OCI-LY1 (cell line): ENCODE measurements at regions not wholly inside any gene's neighbourhood (a gene's known extent, or its start where the extent isn't known, plus 50 kb on each side); places are given as distances from the start of the nearest gene placed in this dataset.

Source experiments
- H2AFZ ChIP-seq: fragments of 200-600 bp; sonication (generic), shearing (Covaris generic); 2 replicates; pipeline ENCODE4 v1.6.0; 2014; ENCODE audit warnings: antibody characterized with exemption, mild to moderate bottlenecking, low read length
- H3F3A ChIP-seq: fragments of 200-600 bp; sonication (generic), shearing (Covaris generic); 2 replicates; pipeline ENCODE4 v1.6.0; 2014; ENCODE audit warnings: mild to moderate bottlenecking, antibody characterized with exemption, low read length, moderate library complexity; ENCODE audit not compliant: insufficient read depth
- H3K27ac ChIP-seq: fragments of 200-600 bp; sonication (generic); 2 replicates; pipeline ENCODE4 v1.5.1; 2014; ENCODE audit warnings: low read length, mixed run types, mild to moderate bottlenecking, low read depth; ENCODE audit not compliant: poor library complexity, severe bottlenecking
- H3K27me3 ChIP-seq: fragments of 200-600 bp; sonication (generic); 2 replicates; pipeline ENCODE4 v1.6.0; 2014; ENCODE audit warnings: antibody characterized with exemption, mild to moderate bottlenecking, low read length, moderate library complexity; ENCODE audit not compliant: insufficient read depth
- H3K36me3 ChIP-seq: fragments of 200-600 bp; sonication (generic); 2 replicates; pipeline ENCODE4 v1.6.1; 2014; ENCODE audit warnings: mild to moderate bottlenecking, antibody characterized with exemption, low read length, moderate library complexity, mixed read lengths; ENCODE audit not compliant: insufficient read depth
- H3K4me1 ChIP-seq: fragments of 200-600 bp; sonication (generic); 2 replicates; pipeline ENCODE4 v1.5.1; 2014; ENCODE audit warnings: mild to moderate bottlenecking, low read length, moderate library complexity; ENCODE audit not compliant: insufficient read depth, severe bottlenecking
- H3K4me2 ChIP-seq: fragments of 200-600 bp; sonication (generic), shearing (Covaris generic); 2 replicates; pipeline ENCODE4 v1.6.1; 2014; ENCODE audit warnings: low read length
- H3K4me3 ChIP-seq: fragments of 200-600 bp; sonication (generic); 2 replicates; pipeline ENCODE4 v1.5.1; 2014; ENCODE audit warnings: low read length, low read depth, mild to moderate bottlenecking, mixed read lengths; ENCODE audit not compliant: poor library complexity, severe bottlenecking
- H3K79me2 ChIP-seq: fragments of 200-600 bp; shearing (Covaris generic); 2 replicates; pipeline ENCODE4 v1.6.1; 2016; ENCODE audit warnings: mixed run types, low read length, mixed read lengths; ENCODE audit not compliant: insufficient read depth
- H3K9ac ChIP-seq: fragments of 200-600 bp; sonication (generic), shearing (Covaris generic); 2 replicates; pipeline ENCODE4 v1.6.1; 2014; ENCODE audit warnings: mild to moderate bottlenecking, low read length, mixed read lengths
- H3K9me2 ChIP-seq: fragments of 200-600 bp; sonication (generic), shearing (Covaris generic); 2 replicates; pipeline ENCODE4 v1.6.1; 2014; ENCODE audit warnings: low read depth, mild to moderate bottlenecking, low read length, mixed read lengths
- H3K9me3 ChIP-seq: fragments of 200-600 bp; shearing (Covaris generic); 2 replicates; pipeline ENCODE4 v1.6.1; 2014; ENCODE audit warnings: low read length, mixed read lengths
- H4K20me1 ChIP-seq: fragments of 200-600 bp; sonication (generic), shearing (Covaris generic); 2 replicates; pipeline ENCODE4 v1.6.0; 2016; ENCODE audit warnings: mild to moderate bottlenecking, low read length; ENCODE audit not compliant: insufficient read depth
- EZH2 ChIP-seq: fragments of 200-600 bp; sonication (generic), shearing (Covaris generic); IDR thresholded peaks from 2 replicates; pipeline ENCODE4 v1.8.0; 2017; ENCODE audit warnings: borderline replicate concordance, mixed run types, mild to moderate bottlenecking, antibody characterized with exemption, low read length, moderate library complexity, mixed read lengths
- TF ChIP-seq, protein P1 (sequence below): fragments of 200-600 bp; sonication (generic), shearing (Covaris generic); IDR thresholded peaks from 2 replicates; pipeline ENCODE4 v1.5.1; 2017; ENCODE audit warnings: mild to moderate bottlenecking, antibody characterized with exemption, low read length, moderate library complexity, mixed read lengths

DNA sequence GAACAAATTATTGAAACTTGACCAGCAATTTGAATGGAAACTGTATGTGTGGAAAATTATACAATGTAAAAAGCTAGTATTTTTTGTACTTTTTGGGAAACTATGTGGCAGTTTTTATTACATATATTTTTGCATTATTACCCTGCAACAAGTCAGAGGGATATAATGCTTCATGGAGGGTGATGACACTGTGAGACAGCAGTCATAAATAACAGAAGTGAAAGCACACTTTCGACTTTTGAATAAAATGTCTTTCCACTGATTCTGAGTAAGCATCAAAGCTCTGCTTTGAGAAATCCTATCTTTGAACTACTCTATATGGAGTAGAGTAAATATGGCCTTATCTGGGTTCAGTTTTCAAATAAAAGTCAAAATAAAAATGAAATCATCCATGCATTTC is 122.6 kb upstream of the PABPC4L start:
- Histone ChIP-seq H3K4me1 (peaks cover 26% of the 10 kb centered on the region), H3F3A (no peaks in the 10 kb centered on the region), H3K4me2 (no peak overlapping the region), H3K27ac (no peak overlapping the region), H3K79me2 (no peaks in the 10 kb centered on the region), H2AFZ (no peak overlapping the region), H3K9me2 (no peaks in the 10 kb centered on the region), H3K4me3 (no peak overlapping the region), H3K9ac (no peak overlapping the region), H3K9me3 (no peaks in the 10 kb centered on the region), H3K36me3 (no peaks in the 10 kb centered on the region), H3K27me3 (no peaks in the 10 kb centered on the region), H4K20me1 (no peaks in the 10 kb centered on the region)
- no peak for TF ChIP-seq EZH2
- TF ChIP-seq, protein P1, sequence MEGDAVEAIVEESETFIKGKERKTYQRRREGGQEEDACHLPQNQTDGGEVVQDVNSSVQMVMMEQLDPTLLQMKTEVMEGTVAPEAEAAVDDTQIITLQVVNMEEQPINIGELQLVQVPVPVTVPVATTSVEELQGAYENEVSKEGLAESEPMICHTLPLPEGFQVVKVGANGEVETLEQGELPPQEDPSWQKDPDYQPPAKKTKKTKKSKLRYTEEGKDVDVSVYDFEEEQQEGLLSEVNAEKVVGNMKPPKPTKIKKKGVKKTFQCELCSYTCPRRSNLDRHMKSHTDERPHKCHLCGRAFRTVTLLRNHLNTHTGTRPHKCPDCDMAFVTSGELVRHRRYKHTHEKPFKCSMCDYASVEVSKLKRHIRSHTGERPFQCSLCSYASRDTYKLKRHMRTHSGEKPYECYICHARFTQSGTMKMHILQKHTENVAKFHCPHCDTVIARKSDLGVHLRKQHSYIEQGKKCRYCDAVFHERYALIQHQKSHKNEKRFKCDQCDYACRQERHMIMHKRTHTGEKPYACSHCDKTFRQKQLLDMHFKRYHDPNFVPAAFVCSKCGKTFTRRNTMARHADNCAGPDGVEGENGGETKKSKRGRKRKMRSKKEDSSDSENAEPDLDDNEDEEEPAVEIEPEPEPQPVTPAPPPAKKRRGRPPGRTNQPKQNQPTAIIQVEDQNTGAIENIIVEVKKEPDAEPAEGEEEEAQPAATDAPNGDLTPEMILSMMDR: no peak

DNA sequence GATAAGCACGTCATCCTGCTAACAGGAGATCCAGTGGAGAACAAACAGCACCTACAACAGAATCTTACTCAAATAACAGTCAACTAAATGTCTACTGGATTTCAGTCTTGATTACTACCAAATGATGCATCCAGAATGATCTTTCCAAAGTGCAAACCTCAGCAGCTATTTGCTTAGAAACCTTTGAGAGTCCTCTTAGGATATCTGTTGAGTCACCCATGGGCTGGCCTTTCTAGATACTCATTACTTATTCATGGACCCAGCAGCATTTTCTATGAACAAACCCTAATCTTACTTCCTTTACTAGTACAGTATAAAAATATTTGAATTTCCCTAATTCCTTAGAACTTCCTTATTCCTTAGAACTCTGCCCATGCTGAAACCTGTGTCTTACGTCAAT is 118.5 kb upstream of the PABPC4L start:
- no peaks in the 10 kb centered on the region for H3K27me3 ChIP-seq
- H3F3A ChIP-seq: no peaks in the 10 kb centered on the region
- H3K36me3 ChIP-seq: no peaks in the 10 kb centered on the region
- no peak overlapping the region for H3K4me3 ChIP-seq
- H3K9me2 ChIP-seq: no peaks in the 10 kb centered on the region
- no peak overlapping the region for H3K9ac ChIP-seq
- no peak overlapping the region for H3K27ac ChIP-seq
- no peak overlapping the region for H3K4me2 ChIP-seq
- TF ChIP-seq, protein P1: no peak
- TF ChIP-seq EZH2: no peak
- no peak overlapping the region for H2AFZ ChIP-seq
- H4K20me1 ChIP-seq: no peaks in the 10 kb centered on the region
- H3K79me2 ChIP-seq: no peaks in the 10 kb centered on the region
- peaks cover 15% of the 10 kb centered on the region for H3K4me1 ChIP-seq
- H3K9me3 ChIP-seq: 0 out of 2 replicates have a peak, but pooled peaks cover 2% of the 10 kb centered on the region

DNA sequence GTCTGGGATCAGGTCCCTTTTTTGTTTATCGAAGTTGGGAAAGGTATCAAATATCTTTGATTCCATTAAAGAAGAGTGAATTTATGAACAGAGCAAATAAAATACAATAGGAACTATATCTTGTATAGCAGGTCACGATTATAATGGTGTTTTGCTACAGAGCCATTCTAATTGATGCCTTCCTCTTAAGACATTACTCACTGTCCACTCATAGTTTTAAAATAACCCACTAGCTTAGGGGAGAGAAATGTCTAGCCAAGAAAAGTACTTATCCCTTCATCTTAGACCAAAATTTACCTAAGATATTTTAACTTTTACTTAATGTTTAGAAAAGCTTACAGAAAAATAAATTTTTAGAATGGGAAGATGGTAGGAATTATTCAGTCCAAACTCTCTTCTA is 112.0 kb upstream of the PABPC4L start:
- no peak overlapping the region for H3K4me2 ChIP-seq
- H2AFZ ChIP-seq: no peak overlapping the region
- TF ChIP-seq EZH2: no peak
- TF ChIP-seq, protein P1: no peak
- H4K20me1 ChIP-seq: no peaks in the 10 kb centered on the region
- no peaks in the 10 kb centered on the region for H3K36me3 ChIP-seq
- 0 out of 2 replicates have a peak, but pooled peaks cover 2% of the 10 kb centered on the region for H3K9me3 ChIP-seq
- H3K9ac ChIP-seq: no peak overlapping the region
- no peaks in the 10 kb centered on the region for H3K4me1 ChIP-seq
- no peaks in the 10 kb centered on the region for H3F3A ChIP-seq
- H3K27me3 ChIP-seq: no peaks in the 10 kb centered on the region
- no peak overlapping the region for H3K4me3 ChIP-seq
- H3K27ac ChIP-seq: no peak overlapping the region
- no peaks in the 10 kb centered on the region for H3K79me2 ChIP-seq
- H3K9me2 ChIP-seq: no peaks in the 10 kb centered on the region
